Fibroblast of skin of left biceps (primary cell): ENCODE measurements at regions not wholly inside any gene's neighbourhood (a gene's known extent, or its start where the extent isn't known, plus 50 kb on each side); places are given as distances from the start of the nearest gene placed in this dataset.

Source experiments
- DNase-seq, 2 experiments: peaks; one replicate each; pipeline ENCODE4 v3.0.0-alpha.2; 2013; ENCODE audit warnings: low read depth in 2 of 2

DNA sequence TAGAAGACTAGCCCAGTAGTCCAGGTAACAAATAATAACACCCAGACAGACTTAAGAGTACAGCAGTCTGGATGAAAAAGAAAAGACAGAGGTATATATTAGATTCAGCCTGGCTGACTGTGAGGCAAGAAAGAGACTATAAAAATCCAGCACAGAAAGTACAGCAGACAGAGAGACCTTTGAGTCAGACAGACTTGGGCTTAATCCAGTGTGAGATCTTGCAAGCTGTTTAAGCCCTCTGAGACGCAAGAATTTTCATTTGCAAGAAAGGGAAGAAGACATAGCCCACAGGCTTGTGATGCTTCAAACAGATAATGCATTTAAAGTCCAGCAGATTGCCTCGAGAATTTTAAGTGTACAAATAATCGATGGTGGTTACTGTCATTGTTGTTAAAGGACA, 471.4 kb downstream of the LIG4 start:
- no peak for DNase-seq

DNA sequence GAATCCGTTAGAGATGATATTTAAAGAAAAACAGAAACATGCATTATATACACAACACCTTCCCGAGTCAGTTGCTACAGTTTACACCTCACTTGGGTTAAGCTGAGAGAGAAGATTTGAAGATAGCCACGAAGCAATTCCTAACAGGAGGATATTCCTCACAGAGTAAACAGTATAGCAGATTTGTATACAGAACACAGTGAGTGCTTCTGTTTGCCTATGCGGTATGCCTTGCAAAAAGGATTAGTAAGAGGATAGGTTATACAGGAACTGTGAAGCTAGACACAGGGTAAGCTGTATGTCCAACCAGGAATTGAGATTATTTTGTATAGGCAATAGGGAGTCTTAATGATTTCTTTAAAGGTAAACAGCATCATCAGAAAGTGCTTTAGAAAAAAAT, 471.8 kb downstream of the LIG4 start:
- no peak for DNase-seq

DNA sequence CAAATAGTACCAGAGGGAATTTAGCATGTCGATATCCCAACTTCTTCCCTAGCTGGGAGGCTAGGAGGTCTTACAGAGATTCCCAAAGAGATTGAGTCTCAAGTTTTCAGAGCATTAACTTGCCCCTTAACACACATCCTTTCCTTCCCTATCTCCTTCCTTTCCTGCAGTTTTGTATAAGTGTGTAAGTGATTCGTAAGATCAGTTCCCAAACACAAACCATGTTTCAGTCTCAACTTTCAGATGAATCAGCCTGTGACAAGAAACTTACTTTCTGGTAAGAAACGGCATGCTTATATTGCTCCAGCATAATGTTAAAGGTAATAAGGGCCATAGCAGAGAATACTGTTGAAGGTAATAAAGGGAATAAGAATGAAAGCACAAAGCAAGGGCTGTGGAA, 472.2 kb downstream of the LIG4 start:
- no peak for DNase-seq

DNA sequence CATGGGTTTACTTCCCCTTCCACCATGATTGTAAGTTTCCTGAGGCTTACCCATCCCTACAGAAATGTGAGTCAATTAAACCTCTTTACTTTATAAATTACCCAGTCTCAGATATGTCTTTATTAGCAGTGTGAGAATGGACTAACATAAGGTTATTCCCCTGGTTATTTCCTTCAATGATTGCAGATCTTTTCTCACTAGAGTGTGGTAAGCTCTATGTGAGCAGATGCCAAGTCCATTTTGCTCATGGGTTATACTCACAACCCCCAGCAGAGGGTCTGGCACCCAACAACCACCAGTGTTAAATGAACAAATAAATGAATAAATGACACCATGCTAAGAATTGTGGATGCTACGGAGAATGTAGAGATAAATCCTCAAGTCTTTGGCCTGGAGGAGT, 472.8 kb downstream of the LIG4 start:
- DNase-seq: no peak

DNA sequence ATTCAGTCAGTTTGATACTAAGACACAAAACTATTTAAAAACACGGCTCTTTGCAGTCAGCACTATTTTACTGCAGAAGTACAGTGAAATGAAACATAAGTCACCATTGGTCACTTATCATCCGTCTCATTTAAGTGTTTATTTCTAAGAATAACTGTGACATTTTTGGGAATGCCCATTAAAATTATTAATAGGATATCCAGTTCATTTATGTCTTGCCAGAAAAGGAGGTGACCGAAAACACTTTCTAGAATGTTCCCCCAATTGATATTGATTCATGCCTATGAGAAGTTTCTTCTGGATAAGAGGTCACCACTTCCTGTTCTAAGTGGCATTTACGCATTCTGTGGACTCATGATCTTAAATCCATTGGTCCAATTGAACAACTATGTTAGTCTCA, 477.3 kb downstream of the LIG4 start:
- no peak for DNase-seq

DNA sequence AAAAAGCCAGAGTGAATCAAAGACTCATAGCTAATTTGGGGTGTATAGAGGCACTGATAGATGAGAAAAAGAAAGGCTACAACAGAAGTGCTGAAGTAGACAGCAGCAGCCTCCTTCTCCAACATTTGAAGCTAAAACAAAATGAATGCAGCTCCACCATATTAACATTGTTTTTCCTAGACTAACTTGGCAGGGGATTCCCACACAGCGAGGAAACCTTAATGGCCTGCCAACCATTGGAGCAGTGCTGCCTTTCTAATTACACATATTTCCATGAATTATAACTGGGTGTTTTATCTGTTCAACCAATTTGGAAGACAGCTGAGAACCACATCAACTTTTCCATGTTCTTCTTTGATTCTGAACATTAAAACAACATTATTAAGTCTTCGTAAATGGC, 478.6 kb downstream of the LIG4 start:
- DNase-seq: no peak

DNA sequence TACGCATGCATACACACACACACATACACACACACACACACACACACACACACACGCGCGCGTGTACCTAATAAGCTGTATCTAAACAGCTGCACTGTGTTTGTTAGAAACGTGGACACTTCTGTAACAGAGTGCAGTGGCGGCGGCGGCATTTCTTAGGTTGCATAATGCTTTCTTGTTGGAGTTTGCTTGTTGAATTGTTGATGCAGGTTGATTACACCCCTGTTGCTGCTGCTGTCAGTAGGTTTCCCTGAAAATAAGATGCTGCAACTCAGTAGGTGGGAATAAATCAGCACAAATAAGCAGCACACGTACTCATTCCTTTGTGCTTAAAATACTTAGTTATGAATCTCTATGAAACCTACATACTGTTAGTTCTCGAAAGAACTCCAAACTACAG, 479.2 kb downstream of the LIG4 start:
- DNase-seq: no peak

DNA sequence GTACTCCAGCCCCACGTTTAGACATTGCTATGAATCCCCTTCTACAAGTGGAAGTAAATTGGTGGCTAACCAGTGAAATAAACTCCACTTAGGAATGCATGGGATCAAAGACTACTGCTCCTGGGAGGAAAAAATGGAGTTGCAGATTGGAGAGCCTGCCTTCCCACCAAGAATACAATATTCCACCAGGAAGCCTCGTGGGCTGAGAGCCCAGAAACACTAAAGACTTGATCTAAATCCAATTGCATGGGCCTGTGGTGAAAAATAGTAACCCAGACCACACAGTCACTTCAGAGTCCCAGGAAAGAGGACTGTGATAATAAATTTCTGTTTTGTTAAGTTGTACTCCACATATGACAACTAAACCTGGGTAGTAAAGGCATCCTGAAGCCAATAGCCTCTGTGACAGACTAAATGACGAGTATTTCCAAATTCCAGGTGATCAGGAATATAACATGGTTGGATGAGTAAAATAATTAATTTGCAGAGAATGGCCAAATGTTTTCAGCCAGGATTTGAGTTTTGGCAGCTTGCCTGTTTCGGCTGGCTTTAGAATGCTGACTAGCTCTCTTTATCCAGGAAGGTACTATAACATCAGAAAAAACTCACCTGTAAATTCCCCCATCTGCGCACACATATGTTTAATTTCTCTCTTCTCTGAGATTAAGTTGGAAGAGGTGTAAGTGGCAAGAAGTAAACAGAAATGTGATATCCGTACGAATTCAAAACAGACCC, 480.3 kb downstream of the LIG4 start:
- no peak for DNase-seq

DNA sequence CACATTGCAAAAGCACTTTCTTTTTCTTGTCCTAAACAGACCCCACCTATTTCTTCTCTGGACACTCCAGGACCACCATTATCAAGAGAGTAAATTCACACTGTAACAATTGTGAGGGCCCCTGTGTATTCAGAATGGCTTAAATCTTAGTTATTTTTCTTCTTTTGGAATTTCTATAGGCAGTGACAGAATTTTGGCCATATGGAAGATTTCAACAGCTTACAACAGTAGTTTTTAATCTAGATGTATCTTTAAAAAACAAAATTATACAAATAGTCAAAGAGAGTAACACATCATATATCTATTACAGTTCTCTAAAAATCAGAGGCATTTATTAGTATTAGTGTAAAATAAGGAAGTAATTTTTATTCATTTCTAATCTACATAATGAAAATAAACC, 482.1 kb downstream of the LIG4 start:
- no peak for DNase-seq

DNA sequence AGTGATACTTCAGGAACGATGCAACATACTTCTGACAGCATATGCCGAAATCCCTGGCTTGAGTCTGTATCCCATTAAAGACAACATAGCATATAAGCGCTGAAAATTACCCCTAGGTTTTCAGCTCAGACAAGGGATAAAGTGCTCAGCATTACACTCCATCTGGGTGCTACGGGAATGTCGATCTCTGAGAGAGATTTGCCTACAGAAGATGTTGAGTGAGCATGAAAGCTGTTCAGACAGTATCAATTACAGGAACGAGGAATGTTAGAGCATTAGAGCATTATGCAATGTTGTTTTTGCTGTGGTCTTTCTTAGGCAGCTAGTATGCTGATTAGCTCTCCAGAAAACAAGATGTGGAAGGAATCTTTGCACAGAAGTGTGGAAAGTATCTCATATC, 484.5 kb downstream of the LIG4 start:
- peak; percentile 9 to 13 for DNase-seq

DNA sequence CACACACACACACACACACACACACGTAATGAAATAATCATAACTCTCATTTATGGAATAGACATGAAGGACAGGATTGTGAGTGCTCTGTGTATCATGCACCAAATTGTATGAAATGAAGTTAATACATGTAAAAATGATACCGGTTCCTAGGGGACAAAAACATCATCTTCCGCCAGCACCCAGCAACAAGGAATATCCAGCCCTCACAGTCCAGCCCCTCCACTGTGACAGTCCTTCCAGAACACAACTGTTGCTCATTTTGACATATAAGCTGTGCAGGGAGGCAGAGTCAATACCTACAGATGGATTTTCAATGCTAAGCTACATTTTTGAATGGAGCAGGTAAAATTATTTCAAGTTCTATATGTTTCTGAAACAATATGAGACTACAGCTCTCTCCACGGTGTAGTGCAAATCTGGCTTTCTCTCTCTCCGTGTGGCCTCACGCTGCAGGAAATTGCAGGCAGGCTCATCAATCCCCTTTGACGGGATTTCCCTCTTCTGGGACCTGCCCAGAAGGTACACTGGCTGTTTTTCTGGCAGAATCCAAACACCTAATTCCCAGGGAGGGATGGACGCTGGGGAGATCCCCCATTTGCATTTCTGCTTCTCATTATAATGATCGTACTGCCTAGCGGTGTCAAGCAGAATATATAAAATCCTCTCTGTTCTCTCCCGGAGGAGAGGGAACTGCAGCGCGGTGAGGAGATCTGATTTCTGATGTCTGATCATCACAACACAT, 494.0 kb downstream of the LIG4 start:
- no peak for DNase-seq

DNA sequence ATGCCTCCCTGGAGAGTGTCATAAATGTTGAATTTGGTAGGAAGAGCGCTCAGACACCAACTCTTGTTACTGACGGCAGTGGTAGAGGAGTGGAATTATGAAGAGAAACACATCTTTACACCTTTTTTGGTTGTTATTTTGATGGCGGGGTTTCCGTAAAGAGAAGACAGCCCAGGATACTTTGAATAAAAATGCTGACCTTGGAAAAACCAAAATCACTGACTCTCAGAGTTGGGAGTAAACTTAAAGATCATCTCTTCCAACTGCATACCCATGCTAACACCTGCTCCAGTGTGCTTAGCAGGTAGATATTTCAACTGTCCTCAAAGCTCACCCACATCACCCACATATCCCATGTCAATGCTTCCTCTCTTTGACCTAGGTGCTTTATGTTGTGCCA, 498.6 kb downstream of the LIG4 start:
- no peak for DNase-seq

DNA sequence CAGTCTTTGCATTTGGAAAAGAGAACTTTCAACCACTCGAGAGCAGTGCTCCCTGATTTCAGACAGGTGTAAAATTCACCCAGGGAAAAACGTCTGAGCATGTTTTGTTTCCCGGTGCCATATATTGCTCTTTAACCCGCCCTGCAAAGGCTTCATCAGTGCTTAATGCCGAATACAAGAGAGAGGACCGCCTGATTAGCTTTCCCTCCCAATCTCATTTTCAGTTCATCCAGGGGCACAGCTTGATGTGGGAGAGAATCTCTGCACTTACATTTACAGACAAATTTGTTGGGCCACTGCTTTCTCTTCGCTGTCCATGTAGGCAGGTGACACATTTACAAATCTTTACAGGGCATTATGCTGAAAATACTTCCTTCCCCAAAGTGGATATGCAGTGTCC, 499.1 kb downstream of the LIG4 start:
- no peak for DNase-seq

DNA sequence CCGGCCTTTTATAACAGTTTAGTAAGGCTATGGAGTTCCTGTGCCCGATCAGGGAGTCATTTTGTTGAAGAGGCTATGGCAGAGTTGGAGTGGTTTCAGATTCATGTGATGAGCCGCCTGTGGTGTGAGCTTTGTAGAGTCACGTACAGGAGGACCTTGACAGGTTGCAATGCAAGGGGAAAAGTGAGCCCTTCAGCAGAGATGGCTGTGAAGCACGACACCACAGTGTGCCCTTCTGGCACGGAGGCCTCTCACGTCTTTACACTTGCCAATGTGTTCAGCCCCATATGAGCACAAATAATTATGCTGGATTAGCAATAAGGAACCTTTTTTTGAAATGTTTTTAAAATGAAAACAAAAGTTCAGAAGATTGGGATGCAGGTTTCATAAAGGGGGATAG, 499.8 kb downstream of the LIG4 start:
- no peak for DNase-seq

DNA sequence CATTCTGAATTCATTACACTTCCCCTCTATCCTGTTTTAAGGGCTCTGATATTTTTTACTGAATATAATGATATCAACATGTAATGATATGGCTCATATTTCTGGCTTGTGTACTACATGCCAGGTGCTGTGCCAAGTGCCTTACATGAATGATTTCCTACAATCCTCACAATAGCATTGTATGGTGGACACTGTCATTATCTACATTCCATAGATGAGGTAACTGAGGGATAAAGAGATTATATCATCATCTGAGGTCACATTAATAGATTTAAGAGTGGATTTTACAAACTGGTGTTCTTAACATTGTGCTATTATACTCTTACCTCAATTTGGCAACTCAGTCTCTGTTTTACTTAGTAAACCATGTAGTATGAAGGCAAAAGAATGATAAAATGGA, 502.0 kb downstream of the LIG4 start:
- DNase-seq: no peak

DNA sequence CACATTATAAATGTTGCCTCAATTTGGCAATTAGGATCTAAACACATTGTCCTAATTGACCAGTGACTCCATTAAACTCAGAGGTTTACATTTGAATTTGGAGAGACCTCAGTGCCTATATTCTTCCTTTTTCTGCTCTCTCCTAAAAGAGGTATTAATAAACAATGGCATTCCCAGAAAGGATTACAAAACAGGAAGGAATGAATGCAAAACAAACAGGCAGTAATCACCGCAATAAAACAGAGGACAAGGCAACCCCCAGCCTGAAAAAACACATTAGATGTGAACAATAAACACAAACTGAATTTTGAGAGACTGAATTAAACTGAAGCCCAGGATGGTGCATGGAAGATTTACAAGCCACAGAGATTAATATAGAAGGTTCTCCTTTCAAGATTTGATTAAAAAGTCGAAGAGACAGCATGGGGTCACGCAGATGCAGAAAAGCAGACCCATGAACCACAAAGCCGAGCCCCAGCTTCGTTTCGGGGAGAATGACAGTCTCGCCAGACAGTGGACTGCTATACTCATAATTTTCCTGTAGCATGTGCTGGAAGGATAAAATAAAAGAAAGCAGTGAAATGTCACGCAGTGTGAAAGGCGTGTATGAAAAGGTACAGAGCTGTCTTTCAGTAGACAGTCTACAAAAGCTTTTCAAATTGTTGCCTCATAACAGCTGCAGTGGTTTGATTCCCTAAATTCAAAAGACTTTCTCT, 503.0 kb downstream of the LIG4 start:
- no peak for DNase-seq

DNA sequence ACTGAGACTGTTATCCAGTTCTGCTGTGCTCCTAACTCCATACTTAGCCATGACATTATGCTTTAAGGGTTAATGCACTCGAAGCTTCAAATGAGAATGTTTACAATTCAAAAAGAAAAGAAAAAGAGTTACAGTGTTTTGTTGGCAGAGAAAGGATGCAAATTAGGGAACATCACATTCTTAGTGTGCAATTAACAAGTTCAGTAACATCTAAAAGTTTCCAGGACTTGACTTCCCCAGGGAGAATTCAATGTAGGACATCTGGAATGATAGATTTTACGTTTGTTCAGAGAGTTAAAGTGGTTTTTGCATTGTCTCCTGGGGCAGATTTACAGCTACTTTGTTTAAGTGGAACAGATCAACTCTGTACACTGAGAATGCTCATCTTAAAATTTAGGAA, 525.2 kb downstream of the LIG4 start:
- DNase-seq: no peak

DNA sequence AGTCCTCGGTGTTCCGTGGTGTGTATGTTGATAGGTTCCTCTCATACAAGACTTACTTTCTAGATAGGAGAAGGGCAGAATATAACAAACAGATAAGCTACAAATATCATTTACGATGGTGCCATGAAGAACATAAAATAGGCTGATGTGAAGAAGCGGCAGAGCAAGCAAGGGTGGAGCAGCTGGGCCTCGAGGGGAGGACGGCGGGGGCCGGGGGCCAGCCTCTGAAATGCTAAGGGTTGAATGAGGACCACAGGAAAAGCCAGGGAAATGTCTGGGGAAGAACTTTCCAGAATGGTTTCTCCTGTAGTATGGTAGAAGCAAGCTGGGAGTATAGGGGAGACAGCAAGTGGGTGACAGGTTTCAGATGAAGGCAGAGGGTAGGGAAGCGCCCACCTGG, 529.5 kb downstream of the LIG4 start:
- DNase-seq: no peak

DNA sequence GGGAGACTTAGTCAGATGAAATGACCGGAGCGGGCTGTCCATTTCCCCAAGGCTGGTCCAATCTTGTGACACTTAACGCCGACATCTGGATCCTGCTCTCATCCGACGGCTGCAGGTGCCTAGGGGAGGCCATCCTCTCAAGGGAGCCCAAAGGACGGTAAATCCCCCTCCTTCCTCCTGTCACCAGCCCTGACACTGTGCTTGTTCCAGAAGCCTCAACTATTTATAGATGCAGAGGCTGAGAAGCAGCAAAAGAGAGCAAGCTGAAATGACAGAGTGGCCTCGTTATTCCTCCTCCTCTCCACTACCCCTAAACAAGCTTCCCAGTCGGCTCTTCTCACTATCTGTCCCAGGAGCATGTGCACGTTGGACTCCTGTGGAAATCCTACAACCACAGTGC, 533.7 kb downstream of the LIG4 start:
- no peak for DNase-seq

DNA sequence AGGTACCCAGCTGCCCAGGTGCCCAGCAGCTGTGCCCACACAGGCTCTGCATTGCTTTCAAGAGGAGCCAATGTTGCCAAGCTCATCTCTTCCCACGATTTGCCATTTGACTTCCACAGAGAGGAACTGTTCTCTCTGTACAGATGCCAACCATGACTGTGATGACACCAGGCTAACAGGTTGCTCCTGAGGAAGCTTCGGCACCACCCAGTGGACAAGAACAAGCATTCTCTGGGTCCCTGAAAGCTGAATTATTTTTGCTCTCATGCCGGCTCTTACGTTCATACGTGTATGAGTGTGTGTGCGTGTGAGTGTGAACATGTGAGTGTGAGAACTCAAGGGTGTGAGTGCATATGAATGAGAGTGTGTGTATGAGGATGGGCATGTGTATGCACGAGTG, 535.2 kb downstream of the LIG4 start:
- no peak for DNase-seq

DNA sequence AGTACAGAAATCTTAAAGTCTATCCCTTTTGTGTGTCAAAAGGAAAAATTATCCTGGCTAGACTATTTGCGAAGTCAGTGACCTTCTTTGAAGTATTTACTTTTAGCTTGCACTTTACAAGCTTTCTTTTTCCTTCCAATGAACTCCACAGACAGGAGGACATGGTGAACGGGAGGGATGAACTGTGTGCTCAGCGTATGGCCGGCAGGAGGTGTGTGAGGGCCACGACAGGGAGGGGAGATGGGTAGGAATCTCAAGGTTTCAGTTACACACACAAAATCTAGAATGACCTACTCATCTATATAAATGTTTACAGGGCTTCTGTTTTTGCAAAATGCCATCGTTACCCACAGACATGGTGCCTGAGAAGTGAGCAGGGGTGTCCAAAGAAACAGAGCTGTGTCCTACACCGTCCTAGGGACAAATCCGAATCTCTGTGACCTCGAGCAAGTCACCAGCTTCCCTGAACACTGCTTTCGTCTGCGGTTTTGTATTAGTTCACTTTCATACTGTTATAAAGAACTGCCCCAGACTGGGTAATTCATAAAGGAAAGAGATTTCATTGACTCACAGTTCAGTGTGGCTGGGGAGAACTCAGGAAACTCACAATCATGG, 537.2 kb downstream of the LIG4 start:
- DNase-seq: no peak

DNA sequence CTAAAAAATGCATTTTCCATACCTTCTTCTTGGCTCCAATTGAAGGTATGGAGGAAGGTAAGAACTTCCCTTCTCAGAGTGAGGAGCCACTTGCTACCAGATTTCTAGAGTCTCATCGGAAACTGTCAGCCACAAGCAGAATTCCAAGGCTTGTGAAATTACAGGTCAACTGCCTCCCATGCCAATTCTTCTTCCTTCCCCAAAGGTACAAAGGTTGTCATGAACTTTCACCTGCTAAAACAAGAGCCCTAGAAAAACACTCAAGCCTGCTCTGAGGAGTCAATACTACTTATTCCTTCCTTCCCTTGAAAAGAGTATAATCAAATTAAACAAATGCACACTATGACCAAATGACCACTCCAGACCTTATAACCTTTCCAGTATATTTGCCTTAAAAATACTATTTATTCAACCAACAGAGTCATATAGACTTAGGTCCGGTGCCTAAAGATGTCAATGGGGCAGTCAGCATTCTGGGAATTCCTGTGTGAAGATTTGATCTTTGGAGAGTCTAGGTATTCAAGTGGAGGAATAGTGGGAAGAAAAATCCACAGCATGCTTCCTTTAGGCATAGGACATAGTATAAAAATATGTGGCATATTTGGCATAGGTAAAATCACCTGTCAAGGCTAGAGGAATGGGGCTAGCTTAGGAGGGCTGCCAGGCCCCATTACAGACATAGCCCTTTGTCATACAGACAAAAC, 539.3 kb downstream of the LIG4 start:
- no peak for DNase-seq
